H1 (cell line): ENCODE measurements at regions not wholly inside any gene's neighbourhood (a gene's known extent, or its start where the extent isn't known, plus 50 kb on each side); places are given as distances from the start of the nearest gene placed in this dataset.

ENCODE experiments used
- CTCF ChIA-PET: fragments of 300-600 bp; sonication (Branson Sonifier 250); formaldehyde crosslinking; loops from one replicate; lab custom pipeline; 2021; ENCODE audit not compliant: partially characterized antibody; lab: Charles Lee
- POLR2A ChIA-PET: fragments of 300-600 bp; sonication (Branson Sonifier 250); formaldehyde crosslinking; loops from one replicate; lab custom pipeline; 2021; ENCODE audit warnings: inconsistent platforms; ENCODE audit not compliant: partially characterized antibody; lab: Charles Lee
- DNase-seq, 2 experiments: peaks; one replicate each; pipeline versions ENCODE4 v3.0.0 to v3.0.0-alpha.2; 2010 to 2022; ENCODE audit warnings: low spot score in 2 of 2, low read depth in 1 of 2, mixed read lengths in 1 of 2
- FAIRE-seq: peaks from 2 replicates; lab custom pipeline; 2011; peaks lifted over from hg19 to GRCh38; lab: Jason Lieb, UNC
- H2AFZ ChIP-seq: 2 replicates; pipeline ENCODE4 v1.8.1; 2012; ENCODE audit warnings: low read length, inconsistent platforms
- H2AK5ac ChIP-seq: 2 replicates; pipeline ENCODE4 v1.6.1; 2013; ENCODE audit warnings: low read depth, low read length
- H2BK120ac ChIP-seq: replicated peaks from 2 replicates; pipeline ENCODE3; 2013; ENCODE audit warnings: low read depth, low read length, inconsistent platforms
- H2BK12ac ChIP-seq: 2 replicates; pipeline ENCODE4 v1.6.1; 2013; ENCODE audit warnings: low read depth, low read length
- H2BK15ac ChIP-seq: 2 replicates; pipeline ENCODE4 v1.6.1; 2013; ENCODE audit warnings: low read length
- H2BK20ac ChIP-seq: 2 replicates; pipeline ENCODE4 v1.6.1; 2013; ENCODE audit warnings: low read length
- H2BK5ac ChIP-seq: 2 replicates; pipeline ENCODE4 v1.6.1; 2013; ENCODE audit warnings: low read depth, low read length
- H3K14ac ChIP-seq: 2 replicates; pipeline ENCODE4 v1.6.1; 2013; ENCODE audit warnings: inconsistent platforms; ENCODE audit not compliant: insufficient read length
- H3K18ac ChIP-seq: 2 replicates; pipeline ENCODE4 v1.6.1; 2013; ENCODE audit warnings: low read length; ENCODE audit errors: extremely low read depth
- H3K23ac ChIP-seq: 2 replicates; pipeline ENCODE4 v1.6.1; 2013; ENCODE audit warnings: inconsistent platforms; ENCODE audit not compliant: insufficient read length
- H3K23me2 ChIP-seq: 2 replicates; pipeline ENCODE4 v1.6.1; 2013; ENCODE audit warnings: low read depth, low read length
- H3K27ac ChIP-seq: 2 replicates; pipeline ENCODE4 v1.6.1; 2011; ENCODE audit warnings: low read depth, low read length, inconsistent platforms
- H3K27me3 ChIP-seq, 4 experiments: replicated peaks in 1 of 4; 1 replicate in 1 of 4; 2 replicates in 3 of 4; pipeline versions ENCODE4 v1.6.1 to v1.8.1; 2011 to 2013; ENCODE audit warnings: low read length in 3 of 4, mild to moderate bottlenecking in 3 of 4, inconsistent platforms in 2 of 4, mixed read lengths in 2 of 4, moderate library complexity in 1 of 4; ENCODE audit not compliant: control insufficient read depth in 3 of 4, insufficient read depth in 3 of 4; ENCODE audit errors: extremely low read depth in 1 of 4
- H3K36me3 ChIP-seq, 4 experiments: 2 replicates each; pipeline versions ENCODE4 v1.6.1 to v1.8.1; 2011 to 2013; ENCODE audit warnings: mild to moderate bottlenecking in 4 of 4, low read length in 3 of 4, moderate library complexity in 2 of 4, control low read depth in 1 of 4, inconsistent platforms in 1 of 4; ENCODE audit not compliant: insufficient read depth in 4 of 4, control insufficient read depth in 2 of 4
- H3K4ac ChIP-seq: replicated peaks from 2 replicates; pipeline ENCODE3; 2013; ENCODE audit warnings: low read length, low read depth, mixed read lengths, inconsistent platforms; ENCODE audit not compliant: insufficient read length
- H3K4me1 ChIP-seq, 4 experiments: replicated peaks in 1 of 4; 1 replicate in 1 of 4; 2 replicates in 3 of 4; pipeline versions ENCODE4 v1.6.1 to v1.8.1; 2011 to 2013; ENCODE audit warnings: low read length in 3 of 4, inconsistent platforms in 2 of 4, mixed read lengths in 1 of 4; ENCODE audit not compliant: insufficient read depth in 4 of 4, control insufficient read depth in 3 of 4
- H3K4me2 ChIP-seq, 2 experiments: 2 replicates each; pipeline versions ENCODE4 v1.6.1 to v1.8.1; 2011 to 2013; ENCODE audit warnings: low read depth in 2 of 2, low read length in 2 of 2, control low read depth in 1 of 2, inconsistent platforms in 1 of 2, mild to moderate bottlenecking in 1 of 2; ENCODE audit not compliant: insufficient read depth in 1 of 2
- H3K4me3 ChIP-seq, 4 experiments: fragments of 200-600, 300-600 bp in 1 of 4; sonication (generic), shearing (Covaris generic), sonication (Bioruptor Twin) in 1 of 4; 2 replicates each; pipeline versions ENCODE4 v1.5.1 to v1.8.1; 2011 to 2016; ENCODE audit warnings: low read length in 4 of 4, low read depth in 3 of 4, control low read depth in 2 of 4, inconsistent platforms in 2 of 4, mild to moderate bottlenecking in 2 of 4, mixed read lengths in 1 of 4, moderate library complexity in 1 of 4; ENCODE audit not compliant: insufficient read depth in 2 of 4; ENCODE audit errors: extremely low read depth in 1 of 4
- H3K56ac ChIP-seq: replicated peaks from 2 replicates; pipeline ENCODE3; 2013; ENCODE audit warnings: low read depth, mild to moderate bottlenecking, mixed read lengths, low read length, inconsistent platforms; ENCODE audit not compliant: insufficient read length
- H3K79me1 ChIP-seq: 2 replicates; pipeline ENCODE4 v1.6.1; 2013; ENCODE audit warnings: low read depth, low read length, control low read depth
- H3K79me2 ChIP-seq, 2 experiments: 2 replicates each; pipeline versions ENCODE4 v1.6.1 to v1.8.1; 2012 to 2013; ENCODE audit warnings: low read length in 2 of 2, mild to moderate bottlenecking in 2 of 2, inconsistent platforms in 1 of 2; ENCODE audit not compliant: insufficient read depth in 2 of 2, control insufficient read depth in 1 of 2
- H3K9ac ChIP-seq, 4 experiments: replicated peaks in 1 of 4; 1 replicate in 1 of 4; 2 replicates in 3 of 4; pipeline versions ENCODE4 v1.6.1 to v1.8.1; 2011 to 2013; ENCODE audit warnings: low read depth in 3 of 4, low read length in 3 of 4, control low read depth in 2 of 4, mild to moderate bottlenecking in 2 of 4, moderate library complexity in 2 of 4, inconsistent platforms in 1 of 4; ENCODE audit errors: extremely low read depth in 1 of 4
- H3K9me3 ChIP-seq, 2 experiments: 2 replicates each; pipeline versions ENCODE4 v1.6.1 to v1.8.1; 2012 to 2013; ENCODE audit warnings: mild to moderate bottlenecking in 2 of 2, moderate library complexity in 2 of 2, control low read depth in 1 of 2, inconsistent platforms in 1 of 2, low read depth in 1 of 2, low read length in 1 of 2, mixed read lengths in 1 of 2; ENCODE audit not compliant: insufficient read depth in 2 of 2
- H4K20me1 ChIP-seq, 2 experiments: replicated peaks in 1 of 2; 2 replicates each; pipeline versions ENCODE3 to v1.8.1; 2011 to 2013; ENCODE audit warnings: inconsistent platforms in 2 of 2, low read length in 2 of 2, mild to moderate bottlenecking in 1 of 2; ENCODE audit not compliant: insufficient read depth in 2 of 2, control insufficient read depth in 1 of 2
- H4K5ac ChIP-seq: 2 replicates; pipeline ENCODE4 v1.6.1; 2013; ENCODE audit warnings: low read length, low read depth, mixed read lengths, inconsistent platforms; ENCODE audit not compliant: insufficient read length
- H4K8ac ChIP-seq: 2 replicates; pipeline ENCODE4 v1.8.0; 2013; ENCODE audit warnings: mild to moderate bottlenecking, moderate library complexity, low read length, inconsistent platforms; ENCODE audit not compliant: insufficient read depth; ENCODE audit errors: extremely low read depth
- H4K91ac ChIP-seq: replicated peaks from 2 replicates; pipeline ENCODE3; 2013; ENCODE audit warnings: low read length, mixed read lengths, inconsistent platforms; ENCODE audit not compliant: insufficient read length
- KDM1A ChIP-seq: fragments of 200-600, 300-600 bp; sonication (generic); IDR thresholded peaks from 2 replicates; pipeline ENCODE4 v1.7.1; 2016; ENCODE audit warnings: mild to moderate bottlenecking, low read length, borderline replicate concordance
- POLR2A ChIP-seq, 2 experiments: IDR thresholded peaks; 1 replicate in 1 of 2; 2 replicates in 1 of 2; pipeline ENCODE4 v1.6.1; 2011; ENCODE audit warnings: low read depth in 2 of 2, low read length in 2 of 2, mild to moderate bottlenecking in 2 of 2; ENCODE audit errors: control extremely low read depth in 1 of 2
- POLR2AphosphoS5 ChIP-seq: IDR thresholded peaks from 2 replicates; pipeline ENCODE4 v1.6.1; 2011; ENCODE audit warnings: low read depth, low read length
- WGBS, 2 experiments: shearing (Covaris generic) in 1 of 2; methylation state at CpG; one replicate each; pipeline versions ENCODE4 v1.1.6 to v1.1.7; 2013 to 2015; ENCODE audit warnings: low lambda C conversion rate in 2 of 2, mixed read lengths in 2 of 2, inconsistent platforms in 1 of 2, low coverage in 1 of 2, missing lambda C conversion rate in 1 of 2; ENCODE audit not compliant: insufficient replicate concordance in 2 of 2, insufficient coverage in 1 of 2, insufficient read length in 1 of 2; ENCODE audit errors: extremely low coverage in 1 of 2, missing lambda C conversion rate in 1 of 2; 5-methylcytosine and 5-hydroxymethylcytosine counted together

GRCh38 chr13:59043016-59043415, 1120.7 kb downstream of the DIAPH3 start:
- no peaks in the 10 kb centered on the region for H4K20me1 ChIP-seq
- H4K5ac ChIP-seq = no peak overlapping the region
- H3K79me1 ChIP-seq = no peaks in the 10 kb centered on the region
- no peak overlapping the region for H2AK5ac ChIP-seq
- H3K79me2 ChIP-seq = no peaks in the 10 kb centered on the region
- no peaks in the 10 kb centered on the region for H3K23me2 ChIP-seq
- no peak overlapping the region for H3K56ac ChIP-seq
- no peak overlapping the region for H3K27ac ChIP-seq
- ChIA-PET CTCF (interaction anchor here (0.8 kb wide), 1 partner anchor 226 kb away, joined by 4 read pairs; no protein-coding TSS in a partner anchor), POLR2A (no interaction called here)
- DNase-seq (no peak), FAIRE-seq (no peak)
- H3K23ac ChIP-seq = no peak overlapping the region
- no peaks in the 10 kb centered on the region for H3K9me3 ChIP-seq
- no peak overlapping the region for H3K18ac ChIP-seq
- H2AFZ ChIP-seq = no peak overlapping the region
- H3K36me3 ChIP-seq = no peaks in the 10 kb centered on the region
- no peak overlapping the region for H2BK20ac ChIP-seq
- no peak overlapping the region for H2BK5ac ChIP-seq
- H3K4me3 ChIP-seq = no peak overlapping the region
- peaks cover 0 to 8% (median 2%) of the 10 kb centered on the region in 4 experiments; a peak in 2 of 7 replicates for H3K4me1 ChIP-seq
- no peaks in the 10 kb centered on the region for H3K27me3 ChIP-seq
- 51% methylated on average over 2 of the region's 2 CpGs; no CpG with 5 or more reads in 1 of the 2 experiments for WGBS, 2 experiments
- no peak overlapping the region for H2BK15ac ChIP-seq
- H3K4ac ChIP-seq = no peak overlapping the region
- no peak overlapping the region for H3K4me2 ChIP-seq
- H3K9ac ChIP-seq = no peak overlapping the region
- no peak overlapping the region for H3K14ac ChIP-seq
- no peak overlapping the region for H2BK120ac ChIP-seq
- H4K91ac ChIP-seq = no peak overlapping the region
- H2BK12ac ChIP-seq = no peak overlapping the region
- H4K8ac ChIP-seq = no peak overlapping the region
- TF ChIP-seq POLR2A (IDR thresholded peaks at IDR 0.05; ENCODE audit: control extremely low read depth in 1 of 2, low read depth in 2 of 2, low read length in 2 of 2) = no peak
- TF ChIP-seq KDM1A = no peak
- TF ChIP-seq POLR2AphosphoS5 = no peak
